ENCODE measurements at regions not wholly inside any gene's neighbourhood (a gene's known extent, or its start where the extent isn't known, plus 50 kb on each side); places are given as distances from the start of the nearest gene placed in this dataset.

DNA sequence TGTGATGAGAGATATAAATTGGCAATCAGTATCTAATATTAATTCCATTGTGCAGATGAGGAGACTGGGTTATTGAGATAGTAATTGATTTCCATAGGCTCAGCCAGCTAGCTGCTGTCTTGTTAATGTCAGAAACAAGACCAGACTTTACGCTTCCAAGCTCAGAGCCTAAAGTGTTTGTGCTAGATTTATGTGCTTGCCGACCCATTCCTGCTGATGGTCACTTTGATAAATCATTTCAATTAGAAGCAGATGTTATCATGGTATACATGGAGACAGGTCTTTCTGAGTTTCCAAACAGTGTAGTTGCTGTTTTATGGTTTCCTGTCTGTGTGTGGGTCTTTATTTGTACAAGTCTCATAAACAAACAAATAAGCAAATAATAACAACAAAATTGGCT, 92.8 kb downstream of the AQP4 start:
- TF ChIP-seq, protein P1, sequence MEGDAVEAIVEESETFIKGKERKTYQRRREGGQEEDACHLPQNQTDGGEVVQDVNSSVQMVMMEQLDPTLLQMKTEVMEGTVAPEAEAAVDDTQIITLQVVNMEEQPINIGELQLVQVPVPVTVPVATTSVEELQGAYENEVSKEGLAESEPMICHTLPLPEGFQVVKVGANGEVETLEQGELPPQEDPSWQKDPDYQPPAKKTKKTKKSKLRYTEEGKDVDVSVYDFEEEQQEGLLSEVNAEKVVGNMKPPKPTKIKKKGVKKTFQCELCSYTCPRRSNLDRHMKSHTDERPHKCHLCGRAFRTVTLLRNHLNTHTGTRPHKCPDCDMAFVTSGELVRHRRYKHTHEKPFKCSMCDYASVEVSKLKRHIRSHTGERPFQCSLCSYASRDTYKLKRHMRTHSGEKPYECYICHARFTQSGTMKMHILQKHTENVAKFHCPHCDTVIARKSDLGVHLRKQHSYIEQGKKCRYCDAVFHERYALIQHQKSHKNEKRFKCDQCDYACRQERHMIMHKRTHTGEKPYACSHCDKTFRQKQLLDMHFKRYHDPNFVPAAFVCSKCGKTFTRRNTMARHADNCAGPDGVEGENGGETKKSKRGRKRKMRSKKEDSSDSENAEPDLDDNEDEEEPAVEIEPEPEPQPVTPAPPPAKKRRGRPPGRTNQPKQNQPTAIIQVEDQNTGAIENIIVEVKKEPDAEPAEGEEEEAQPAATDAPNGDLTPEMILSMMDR (IDR thresholded peaks at IDR 0.05), result no peak
- TF ChIP-seq POLR2A (IDR thresholded peaks at IDR 0.05), result no peak
